ENCODE measurements at regions not wholly inside any gene's neighbourhood (a gene's known extent, or its start where the extent isn't known, plus 50 kb on each side); places are given as distances from the start of the nearest gene placed in this dataset.

GRCh38 chr14:55749946-55750345, 169.9 kb downstream of the KTN1 start:
- TF ChIP-seq CTCF (IDR thresholded peaks at IDR 0.05; ENCODE audit: partially characterized antibody, unreplicated experiment) = no peak
- DNase-seq = no peak
- H3K27me3 Mint-ChIP-seq (ENCODE audit: unreplicated experiment) = peaks cover 2% of the 10 kb centered on the region
- peaks cover 2% of the 10 kb centered on the region for H3K9me3 Mint-ChIP-seq (ENCODE audit: unreplicated experiment)
- H3K36me3 Mint-ChIP-seq (ENCODE audit: unreplicated experiment) = no peaks in the 10 kb centered on the region
- no peak overlapping the region for H3K4me3 Mint-ChIP-seq (ENCODE audit: unreplicated experiment)
- H3K27ac Mint-ChIP-seq (ENCODE audit: unreplicated experiment) = no peak overlapping the region
- H3K4me1 Mint-ChIP-seq (ENCODE audit: low read depth, unreplicated experiment) = no peaks in the 10 kb centered on the region

- Mint-ChIP-seq H3K27ac (ENCODE audit: unreplicated experiment) (no peak overlapping the region), H3K27me3 (ENCODE audit: unreplicated experiment) (peaks cover 2% of the 10 kb centered on the region), H3K4me3 (ENCODE audit: unreplicated experiment) (no peak overlapping the region), H3K4me1 (ENCODE audit: low read depth, unreplicated experiment) (peaks cover under 1% of the 10 kb centered on the region), H3K36me3 (ENCODE audit: unreplicated experiment) (no peaks in the 10 kb centered on the region), H3K9me3 (ENCODE audit: unreplicated experiment) (no peaks in the 10 kb centered on the region)
- DNase-seq = no peak
- no peak for TF ChIP-seq CTCF (IDR thresholded peaks at IDR 0.05; ENCODE audit: partially characterized antibody, unreplicated experiment)
Observed at GRCh38 chr14:55752580-55753390, 172.8 kb downstream of the KTN1 start.

GRCh38 chr14:55754471-55754870, 174.5 kb downstream of the KTN1 start:
- H3K4me1 Mint-ChIP-seq (ENCODE audit: low read depth, unreplicated experiment) = peaks cover 10% of the 10 kb centered on the region
- no peak for TF ChIP-seq CTCF (IDR thresholded peaks at IDR 0.05; ENCODE audit: partially characterized antibody, unreplicated experiment)
- DNase-seq = no peak
- no peak overlapping the region for H3K27ac Mint-ChIP-seq (ENCODE audit: unreplicated experiment)
- no peaks in the 10 kb centered on the region for H3K9me3 Mint-ChIP-seq (ENCODE audit: unreplicated experiment)
- no peaks in the 10 kb centered on the region for H3K36me3 Mint-ChIP-seq (ENCODE audit: unreplicated experiment)
- peaks cover 4% of the 10 kb centered on the region for H3K27me3 Mint-ChIP-seq (ENCODE audit: unreplicated experiment)
- H3K4me3 Mint-ChIP-seq (ENCODE audit: unreplicated experiment) = no peak overlapping the region

- no peaks in the 10 kb centered on the region for H3K9me3 Mint-ChIP-seq (ENCODE audit: unreplicated experiment)
- H3K27me3 Mint-ChIP-seq (ENCODE audit: unreplicated experiment) = peaks cover 4% of the 10 kb centered on the region
- peaks cover 12% of the 10 kb centered on the region for H3K4me1 Mint-ChIP-seq (ENCODE audit: low read depth, unreplicated experiment)
Observed at GRCh38 chr14:55754871-55755270, 174.9 kb downstream of the KTN1 start.

More at GRCh38 chr14:55754871-55755270, 174.9 kb downstream of the KTN1 start:
- Mint-ChIP-seq H3K27ac (ENCODE audit: unreplicated experiment) (no peak overlapping the region), H3K36me3 (ENCODE audit: unreplicated experiment) (no peaks in the 10 kb centered on the region), H3K4me3 (ENCODE audit: unreplicated experiment) (no peak overlapping the region)
- TF ChIP-seq CTCF (IDR thresholded peaks at IDR 0.05; ENCODE audit: partially characterized antibody, unreplicated experiment) = no peak
- no peak for DNase-seq

Data from glutamatergic neuron (in vitro differentiated cells).